IMR-90 (cell line): ENCODE measurements at regions not wholly inside any gene's neighbourhood (a gene's known extent, or its start where the extent isn't known, plus 50 kb on each side); places are given as distances from the start of the nearest gene placed in this dataset. TPM values are rescaled to one million over a fixed set of nuclear protein-coding genes. Genes with fewer than 3 reads are reported as not detected.

ENCODE experiments used
- ATAC-seq: fragments of 200-7000 bp; cut with Tn5 transposase; 2 replicates; pipeline ENCODE4 v1.9.1; 2020; ENCODE audit warnings: low read depth, mild to moderate bottlenecking, moderate library complexity
- BruUV-seq: library from RNA; stranded (reverse); fragments of 400-500 nt; replicated peaks from 2 replicates; lab custom pipeline; 2021; lab: Mats Ljungman, UMichigan
- CTCF ChIA-PET: fragments of 300-600 bp; formaldehyde crosslinking; extraction: SDS; loops from one replicate; lab custom pipeline; 2021; ENCODE audit warnings: antibody characterized with exemption; lab: Yijun Ruan, JAX
- POLR2A ChIA-PET: fragments of 300-600 bp; sonication (Branson Sonifier 250); formaldehyde crosslinking; loops from one replicate; lab custom pipeline; 2022; ENCODE audit warnings: antibody characterized with exemption; ENCODE audit not compliant: unreplicated experiment; lab: Charles Lee
- DNase-seq: peaks from one replicate; pipeline ENCODE4 v3.0.0; 2013
- H2AFZ ChIP-seq: replicated peaks from 2 replicates; pipeline ENCODE3; 2013; ENCODE audit warnings: low read length, mild to moderate bottlenecking; ENCODE audit not compliant: poor library complexity
- H2AK5ac ChIP-seq: 2 replicates; pipeline ENCODE4 v1.6.1; 2013; ENCODE audit warnings: low read depth, low read length, inconsistent platforms
- H2AK9ac ChIP-seq: replicated peaks from 2 replicates; pipeline ENCODE3; 2013; ENCODE audit warnings: mild to moderate bottlenecking, low read depth, low read length, moderate library complexity; ENCODE audit not compliant: poor library complexity
- H2BK120ac ChIP-seq: 2 replicates; pipeline ENCODE4 v1.6.1; 2013; ENCODE audit warnings: low read depth, low read length, inconsistent platforms
- H2BK15ac ChIP-seq: 3 replicates; pipeline ENCODE4 v1.6.1; 2013; ENCODE audit warnings: low read depth, low read length, inconsistent platforms
- H2BK20ac ChIP-seq: 2 replicates; pipeline ENCODE4 v1.6.1; 2013; ENCODE audit warnings: low read depth, mild to moderate bottlenecking, inconsistent platforms, low read length, moderate library complexity
- H2BK5ac ChIP-seq: 2 replicates; pipeline ENCODE4 v1.6.1; 2013; ENCODE audit warnings: mild to moderate bottlenecking, low read depth, low read length, inconsistent platforms; ENCODE audit not compliant: poor library complexity, severe bottlenecking
- H3K14ac ChIP-seq: replicated peaks from 2 replicates; pipeline ENCODE4 v1.6.1; 2013; ENCODE audit warnings: low read depth, low read length, inconsistent platforms
- H3K18ac ChIP-seq: 2 replicates; pipeline ENCODE4 v1.6.1; 2013; ENCODE audit warnings: low read depth, low read length, control low read depth
- H3K23ac ChIP-seq: 2 replicates; pipeline ENCODE4 v1.6.1; 2013; ENCODE audit warnings: low read depth, low read length, inconsistent platforms
- H3K27ac ChIP-seq: 2 replicates; pipeline ENCODE4 v1.5.1; 2013; ENCODE audit warnings: mild to moderate bottlenecking, control low read depth, low read length; ENCODE audit not compliant: insufficient read depth
- H3K27me3 ChIP-seq: 2 replicates; pipeline ENCODE4 v1.6.1; 2013; ENCODE audit warnings: low read length; ENCODE audit not compliant: control insufficient read depth, insufficient read depth
- H3K36me3 ChIP-seq: 2 replicates; pipeline ENCODE4 v1.6.1; 2013; ENCODE audit warnings: low read length, mixed read lengths; ENCODE audit not compliant: control insufficient read depth, insufficient read depth
- H3K4ac ChIP-seq: 2 replicates; pipeline ENCODE4 v1.6.1; 2013; ENCODE audit warnings: low read depth, low read length, inconsistent platforms
- H3K4me1 ChIP-seq: 2 replicates; pipeline ENCODE4 v1.6.1; 2013; ENCODE audit warnings: low read length, mixed read lengths; ENCODE audit not compliant: control insufficient read depth, insufficient read depth
- H3K4me2 ChIP-seq: 2 replicates; pipeline ENCODE4 v1.6.1; 2013; ENCODE audit warnings: low read depth, mild to moderate bottlenecking, control low read depth, low read length, moderate library complexity
- H3K4me3 ChIP-seq: 2 replicates; pipeline ENCODE4 v1.5.1; 2013; ENCODE audit warnings: low read depth, mild to moderate bottlenecking, control low read depth, low read length, moderate library complexity; ENCODE audit not compliant: insufficient read depth
- H3K56ac ChIP-seq: 2 replicates; pipeline ENCODE4 v1.6.1; 2013; ENCODE audit warnings: low read length, inconsistent platforms; ENCODE audit not compliant: insufficient read depth; ENCODE audit errors: extremely low read depth
- H3K79me1 ChIP-seq, 2 experiments: 2 replicates each; pipeline ENCODE4 v1.6.1; 2013; ENCODE audit warnings: low read length in 2 of 2, inconsistent platforms in 1 of 2, low read depth in 1 of 2
- H3K9ac ChIP-seq: 2 replicates; pipeline ENCODE4 v1.6.1; 2013; ENCODE audit warnings: low read depth, low read length, control low read depth
- H3K9me1 ChIP-seq: 2 replicates; pipeline ENCODE4 v1.6.1; 2013; ENCODE audit warnings: low read length, inconsistent platforms; ENCODE audit not compliant: insufficient read depth
- H3K9me3 ChIP-seq: 2 replicates; pipeline ENCODE4 v1.6.1; 2013; ENCODE audit warnings: low read length; ENCODE audit not compliant: control insufficient read depth, insufficient read depth
- H4K20me1 ChIP-seq: 2 replicates; pipeline ENCODE4 v1.6.1; 2013; ENCODE audit warnings: low read length, inconsistent platforms; ENCODE audit not compliant: insufficient read depth
- H4K5ac ChIP-seq: 2 replicates; pipeline ENCODE4 v1.6.1; 2013; ENCODE audit warnings: mild to moderate bottlenecking, low read depth, low read length, control low read depth
- H4K8ac ChIP-seq, 2 experiments: 2 replicates each; pipeline ENCODE4 v1.6.1; 2013; ENCODE audit warnings: low read depth in 2 of 2, low read length in 2 of 2, control low read depth in 1 of 2, inconsistent platforms in 1 of 2
- H4K91ac ChIP-seq: 2 replicates; pipeline ENCODE4 v1.6.1; 2013; ENCODE audit warnings: low read depth, low read length, inconsistent platforms; ENCODE audit not compliant: insufficient read depth
- FOS ChIP-seq: fragments of 150-350 bp; IDR thresholded peaks from 2 replicates; pipeline ENCODE4 v1.6.1; 2016; ENCODE audit warnings: low read depth, low read length
- MXI1 ChIP-seq: IDR thresholded peaks from 2 replicates; pipeline ENCODE4 v1.6.1; 2012; ENCODE audit warnings: low read depth, mild to moderate bottlenecking, low read length, moderate library complexity, borderline replicate concordance
- NFE2L2 ChIP-seq: fragments of 150-350 bp; IDR thresholded peaks from 2 replicates; pipeline ENCODE4 v1.6.1; 2016; ENCODE audit warnings: low read depth, mild to moderate bottlenecking, low read length
- RFX5 ChIP-seq: IDR thresholded peaks from 2 replicates; pipeline ENCODE4 v1.8.0; 2012; ENCODE audit warnings: low read depth, mild to moderate bottlenecking, low read length, moderate library complexity
- SMC3 ChIP-seq: fragments of 150-350 bp; IDR thresholded peaks from 2 replicates; pipeline ENCODE4 v1.6.1; 2016; ENCODE audit warnings: low read depth, mild to moderate bottlenecking, antibody characterized with exemption, low read length, moderate library complexity
- WGBS, 2 experiments: methylation state at CpG; one replicate each; pipeline versions ENCODE4 v1.1.5 to v1.1.7; 2013; ENCODE audit warnings: missing lambda C conversion rate in 2 of 2; ENCODE audit not compliant: insufficient read length in 1 of 2; ENCODE audit errors: extremely low coverage in 2 of 2; 5-methylcytosine and 5-hydroxymethylcytosine counted together
- dilution Hi-C: fragments of 300-500 bp; cut with HindIII; formaldehyde crosslinking; loops from one replicate; pipeline ENCODE4 v1.14.3; 2018; ENCODE audit warnings: low sequenced_read_pairs; ENCODE audit not compliant: unreplicated experiment
- in situ Hi-C: fragments of 300-500 bp; cut with MboI; formaldehyde crosslinking; loops from 3 replicates; pipeline ENCODE4 v1.14.3; 2019; ENCODE audit warnings: low sequenced_read_pairs, inconsistent platforms, mixed read lengths
- intact Hi-C: fragments of 100-400 bp; cut with micrococcal nuclease; formaldehyde crosslinking; loops from 2 replicates; pipeline ENCODE4 v1.10.0; 2022
- microRNA-seq, 2 experiments: library from miRNA; stranded (forward) in 1 of 2; unstranded in 1 of 2; fragments of 10-50 nt in 1 of 2; fragments of <30 nt in 1 of 2; gene quantifications in 1 of 2; microRNA quantifications in 1 of 2; one replicate each; pipeline versions ENCODE3 to v1.1.0; 2013 to 2020; ENCODE audit not compliant: insufficient read depth in 1 of 2, insufficient read length in 1 of 2, unreplicated experiment in 1 of 2
- small RNA-seq, 5 experiments: library from RNA; depleted of rRNA; stranded (forward); fragments of <200 nt; gene quantifications; one replicate each; pipeline ENCODE3, GENCODE V24; 2012
- TF ChIP-seq, protein P1 (sequence below): fragments of 150-350 bp; IDR thresholded peaks from 2 replicates; pipeline ENCODE4 v1.6.1; 2016; ENCODE audit warnings: low read depth, mild to moderate bottlenecking, low read length, moderate library complexity, borderline replicate concordance

DNA sequence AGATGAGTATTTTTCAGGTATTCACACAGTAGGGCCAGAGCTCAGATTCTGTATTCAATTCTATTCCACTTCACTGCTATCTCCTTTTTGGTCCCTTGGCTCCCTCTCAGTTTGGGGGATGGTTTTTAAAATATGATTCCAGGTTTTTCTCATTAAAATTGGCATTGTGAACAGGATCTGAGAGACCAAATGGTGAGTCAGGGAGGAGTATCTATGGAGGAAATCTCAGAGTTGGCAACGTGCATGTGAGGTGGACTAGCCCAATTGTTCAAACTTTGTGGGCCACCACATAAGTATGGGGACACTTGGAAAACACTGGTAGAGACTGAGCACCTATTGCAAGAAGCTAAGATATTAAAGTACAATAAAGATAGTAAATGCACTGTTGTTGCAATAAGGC is 53.9 kb upstream of the TTC14 start:
- CTCF ChIA-PET: no interaction called here
- no peak overlapping the region for H3K4me3 ChIP-seq

More for the DNA sequence above, 53.9 kb upstream of the TTC14 start:
- no peak overlapping the region for H3K4ac ChIP-seq
- H2BK5ac ChIP-seq: no peak overlapping the region
- intact Hi-C loops (no loop called here), in situ Hi-C loops (no loop called here), dilution Hi-C loops (no loop called here)
- H2BK120ac ChIP-seq: no peak overlapping the region
- no peak overlapping the region for H2AFZ ChIP-seq
- H2BK20ac ChIP-seq: no peak overlapping the region
- no peak for DNase-seq
- no peak overlapping the region for H2AK5ac ChIP-seq
- no peak overlapping the region for H3K4me2 ChIP-seq
- H3K36me3 ChIP-seq: no peaks in the 10 kb centered on the region
- H3K9me1 ChIP-seq: no peaks in the 10 kb centered on the region
- H3K9me3 ChIP-seq: 0 out of 2 replicates have a peak, but pooled peaks cover 2% of the 10 kb centered on the region
- POLR2A ChIA-PET: no interaction called here
- H3K9ac ChIP-seq: no peak overlapping the region
- H2AK9ac ChIP-seq: no peak overlapping the region
- H4K8ac ChIP-seq: no peak overlapping the region
- no peak overlapping the region for H3K27ac ChIP-seq
- no peak overlapping the region for H3K18ac ChIP-seq
- H4K91ac ChIP-seq: no peak overlapping the region
- no peak overlapping the region for H3K23ac ChIP-seq
- no peaks in the 10 kb centered on the region for H3K4me1 ChIP-seq
- BruUV-seq: no TSS peak
- no peak overlapping the region for H4K5ac ChIP-seq
- no peak overlapping the region for H2BK15ac ChIP-seq
- no peak overlapping the region for H3K14ac ChIP-seq
- no peak for TF ChIP-seq FOS
- no peak for TF ChIP-seq NFE2L2
- no peak for TF ChIP-seq SMC3
- no peak for TF ChIP-seq RFX5
- TF ChIP-seq, protein P1, sequence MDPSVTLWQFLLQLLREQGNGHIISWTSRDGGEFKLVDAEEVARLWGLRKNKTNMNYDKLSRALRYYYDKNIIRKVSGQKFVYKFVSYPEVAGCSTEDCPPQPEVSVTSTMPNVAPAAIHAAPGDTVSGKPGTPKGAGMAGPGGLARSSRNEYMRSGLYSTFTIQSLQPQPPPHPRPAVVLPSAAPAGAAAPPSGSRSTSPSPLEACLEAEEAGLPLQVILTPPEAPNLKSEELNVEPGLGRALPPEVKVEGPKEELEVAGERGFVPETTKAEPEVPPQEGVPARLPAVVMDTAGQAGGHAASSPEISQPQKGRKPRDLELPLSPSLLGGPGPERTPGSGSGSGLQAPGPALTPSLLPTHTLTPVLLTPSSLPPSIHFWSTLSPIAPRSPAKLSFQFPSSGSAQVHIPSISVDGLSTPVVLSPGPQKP: no peak
- TF ChIP-seq MXI1: no peak
- no peaks in the 10 kb centered on the region for H3K79me1 ChIP-seq
- no peak overlapping the region for H3K56ac ChIP-seq
- H3K27me3 ChIP-seq: no peaks in the 10 kb centered on the region
- WGBS, 2 experiments: 20% methylated on average over 1 of the region's 1 CpG; no CpG with 5 or more reads in 1 of the 2 experiments
- no peak for ATAC-seq
- H4K20me1 ChIP-seq: no peaks in the 10 kb centered on the region

Small RNAs in the stretch of these regions (microRNA-seq; reads per million reads assigned to microRNA genes)
- gene AC134503.1 (ENCODE audit: insufficient read depth, insufficient read length) (not detected), gene RF00096 (ENCODE audit: insufficient read depth, insufficient read length) (not detected), gene RNA5SP149 (ENCODE audit: insufficient read depth, insufficient read length) (17.6 reads per million, percentile 47 among the genes with 10 or more reads in this experiment)

Small RNAs in the stretch of these regions (small RNA-seq; reads per million reads assigned to genes)
- gene AC134503.1: 0 reads per million in 5 experiments
- gene RF00096: 0 to 0.15 (median 0) reads per million in 5 experiments
- gene RNA5SP149: 0 to 15.1 (median 3.6) reads per million in 5 experiments
